NCI-H2196 treated with DMSO at 0.1 percent for 48 hours (cell line): ENCODE measurements at regions not wholly inside any gene's neighbourhood (a gene's known extent, or its start where the extent isn't known, plus 50 kb on each side); places are given as distances from the start of the nearest gene placed in this dataset.
"Not testable (repeated sequence)": the region's sequence is repeated elsewhere in the genome, so short reads cannot be mapped to it uniquely, and the experiment has no call there.

ENCODE experiments used
- DNase-seq: peaks from one replicate; lab custom pipeline; 2025; ENCODE audit not compliant: unreplicated experiment; lab: John Stamatoyannopoulos, UW

DNA sequence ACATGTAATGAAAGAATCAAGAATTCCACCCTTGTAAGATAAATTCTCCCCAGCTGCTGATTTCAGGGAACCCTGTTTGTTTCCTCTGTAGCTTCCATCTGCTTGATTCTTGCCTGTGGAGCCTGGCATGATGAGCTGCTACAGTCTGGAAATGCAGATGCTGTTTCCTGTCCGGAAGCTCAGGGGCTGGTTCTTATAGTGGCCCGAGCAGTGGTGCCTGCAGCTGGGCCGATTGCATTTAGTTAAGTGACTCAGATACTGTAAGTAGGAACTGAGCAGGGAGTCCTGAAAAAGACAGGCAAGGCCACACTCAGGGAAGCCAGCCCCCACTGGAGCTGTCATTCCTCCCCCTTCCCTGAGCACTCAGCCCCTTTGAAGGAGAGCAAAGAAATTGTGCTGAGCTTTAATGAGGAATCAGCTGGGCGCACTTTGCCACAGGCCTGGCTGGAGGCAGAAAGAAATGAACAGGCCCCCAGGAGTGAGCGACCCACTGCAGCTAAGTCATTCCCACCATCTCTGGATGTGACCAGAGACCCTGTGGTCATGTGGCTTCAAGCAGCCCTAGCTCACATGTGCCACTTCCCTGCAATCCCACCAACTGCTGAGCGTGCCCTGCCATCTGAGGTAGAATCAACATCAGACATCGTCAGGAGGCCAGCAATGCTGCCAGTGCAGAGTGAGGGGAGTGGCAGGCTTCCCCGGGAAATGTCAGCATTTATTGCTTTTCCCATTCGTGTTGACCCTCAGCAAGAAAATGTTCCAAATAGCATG lies 206.0 kb upstream of the WWC1 start:
- DNase-seq: no peak

DNA sequence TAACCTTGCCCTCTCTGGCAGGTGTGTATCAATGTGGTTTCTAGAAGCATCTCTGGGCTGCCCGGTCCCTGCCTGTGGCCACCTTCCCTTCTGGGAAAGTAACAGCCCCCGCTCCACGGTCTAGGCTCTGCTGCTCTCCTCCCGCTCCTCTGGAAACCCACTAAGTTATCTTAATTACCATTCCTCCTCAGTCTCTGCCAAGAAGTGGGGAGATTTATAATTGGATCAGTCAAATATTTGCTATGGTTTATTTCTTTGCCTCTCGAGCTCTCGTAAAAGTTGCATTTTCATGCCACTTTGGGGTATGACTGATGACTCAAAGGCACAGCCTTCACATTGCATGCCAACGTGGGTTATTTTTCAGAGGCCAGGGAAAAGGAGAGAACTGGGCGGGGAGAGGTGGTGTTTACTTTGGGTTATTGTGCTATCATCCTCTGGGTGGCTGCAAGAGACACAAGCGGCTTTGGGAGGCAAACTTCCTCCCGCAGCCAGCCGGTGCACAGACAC lies 205.3 kb upstream of the WWC1 start:
- DNase-seq: no peak

DNA sequence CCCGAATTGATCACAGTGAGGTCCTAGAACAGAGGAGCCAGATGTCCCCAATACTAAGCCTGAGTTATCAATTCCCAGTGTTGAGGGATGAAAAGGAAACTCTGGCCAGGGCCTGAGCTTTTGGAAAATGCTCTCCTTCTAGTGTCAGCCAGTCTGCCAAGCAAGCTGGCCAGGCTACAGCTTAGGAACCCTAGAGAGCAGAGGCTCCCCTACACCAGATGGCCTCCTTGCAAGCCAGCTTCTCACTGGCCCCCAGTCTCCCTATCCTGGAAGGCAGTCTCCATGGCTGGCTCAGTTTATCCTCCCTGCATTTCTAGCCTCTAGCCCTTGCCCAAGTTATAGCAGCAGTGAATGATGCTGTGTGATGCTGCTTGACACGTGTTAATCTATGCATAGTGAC lies 204.7 kb upstream of the WWC1 start:
- DNase-seq: no peak

DNA sequence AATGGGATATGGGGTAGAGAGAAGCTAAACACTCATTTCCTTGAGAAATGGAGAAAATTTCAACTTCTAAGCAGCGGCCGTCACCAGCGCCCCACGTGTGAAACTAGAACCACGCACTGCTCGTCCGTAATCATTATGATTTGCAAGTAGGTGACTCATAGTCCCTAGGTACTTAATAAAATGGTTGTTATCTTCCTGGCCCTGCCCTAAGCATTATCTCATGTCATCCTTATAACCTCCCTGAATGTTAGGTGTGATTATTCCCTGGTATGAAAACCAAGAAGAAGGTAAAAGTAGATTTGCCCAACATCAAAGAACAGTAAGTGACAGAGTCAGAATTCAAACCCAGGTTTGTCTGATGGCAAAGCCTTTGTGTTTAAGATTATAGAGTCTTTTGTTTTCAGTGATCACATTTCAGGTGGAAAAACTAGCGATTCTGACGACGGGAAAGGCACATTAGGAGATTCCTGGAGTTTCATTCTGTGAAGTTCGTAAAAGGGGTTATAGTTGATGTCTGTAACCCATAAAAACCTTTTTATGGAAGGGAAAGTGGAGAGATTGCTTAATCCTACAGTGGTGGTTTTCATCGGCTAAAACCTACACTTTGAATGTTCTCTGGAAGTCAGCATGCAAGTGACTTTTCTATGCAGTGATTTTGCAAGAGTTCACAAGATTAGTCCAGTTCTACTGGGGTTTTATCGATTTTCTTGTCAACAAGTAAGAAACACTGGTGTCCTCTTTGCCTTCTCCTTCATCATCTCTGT lies 202.9 kb upstream of the WWC1 start:
- no peak for DNase-seq

DNA sequence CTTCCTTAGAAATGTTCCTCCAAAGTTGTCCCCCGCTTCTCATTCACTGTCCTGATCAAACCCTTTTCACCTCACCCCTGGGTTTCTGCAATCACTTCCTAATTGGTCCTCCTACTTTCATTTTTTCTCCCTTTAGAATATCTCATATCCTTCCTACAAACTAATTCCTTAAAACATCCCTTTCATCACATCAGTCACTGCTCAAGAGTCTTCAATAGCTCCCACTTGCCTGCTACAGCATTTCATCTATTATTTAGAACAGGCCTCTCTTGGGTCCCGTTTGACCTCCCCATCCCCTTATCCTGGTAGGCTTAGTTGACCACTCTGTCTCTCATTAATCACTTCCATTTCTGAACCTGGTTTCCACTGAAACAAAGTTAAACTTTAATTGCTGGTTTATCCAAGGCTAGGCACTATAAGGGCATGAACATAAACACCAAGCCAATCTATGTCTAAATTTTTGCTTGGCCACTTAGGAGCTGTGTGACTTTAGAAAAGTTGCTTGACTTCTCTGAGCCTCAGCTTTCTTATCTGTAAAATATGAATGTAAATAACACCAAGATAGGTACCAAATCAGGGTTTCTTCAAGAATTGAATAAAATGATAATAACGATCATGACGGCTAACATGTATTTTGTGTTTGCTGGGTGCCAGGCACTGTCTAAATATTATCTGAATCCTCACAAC lies 202.1 kb upstream of the WWC1 start:
- no peak for DNase-seq

DNA sequence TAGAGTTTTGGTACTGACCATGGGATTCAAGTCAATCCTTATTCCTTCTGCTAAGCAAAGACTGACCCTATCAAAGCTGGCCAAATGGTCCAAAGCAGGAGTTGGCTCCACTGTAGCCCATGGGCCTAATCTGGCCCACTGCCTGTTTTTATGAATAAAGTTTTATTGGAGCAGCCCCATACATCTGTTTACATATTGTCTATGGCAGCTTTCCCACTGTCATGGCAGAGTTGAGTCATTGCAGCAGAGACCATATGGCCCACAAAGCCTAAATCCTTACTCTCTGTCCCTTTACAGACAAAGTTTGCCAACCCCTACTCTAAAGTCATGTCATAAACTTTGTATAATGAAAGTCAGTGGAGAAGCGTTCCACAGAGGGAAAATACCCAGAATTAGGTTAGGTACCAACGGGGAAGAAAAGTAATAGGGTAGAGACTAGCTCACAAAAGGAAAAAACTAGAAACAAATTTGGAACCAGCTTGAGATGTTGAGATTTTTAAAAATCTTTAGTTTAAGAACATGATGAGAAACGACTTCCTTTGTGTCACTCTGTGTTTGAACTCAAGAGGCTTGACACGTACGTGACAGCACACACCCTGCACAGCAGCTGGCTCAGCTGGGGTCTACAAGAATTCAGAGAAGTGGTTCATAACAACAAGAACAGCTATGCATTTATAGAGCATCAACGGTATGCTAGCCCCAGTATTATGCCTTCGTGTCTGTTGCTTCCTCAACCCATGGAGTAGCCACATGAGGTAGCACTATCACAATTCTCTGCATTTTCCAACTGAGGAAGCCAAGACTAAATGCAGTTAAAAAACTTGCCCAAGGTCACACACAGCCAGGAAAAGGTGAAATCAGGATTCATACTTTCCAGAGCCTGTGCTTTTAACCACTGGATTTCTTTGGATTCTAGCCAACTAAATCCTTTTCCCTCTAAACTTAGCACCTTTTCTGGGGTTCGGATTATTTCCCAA lies 198.9 kb upstream of the WWC1 start:
- no peak for DNase-seq

DNA sequence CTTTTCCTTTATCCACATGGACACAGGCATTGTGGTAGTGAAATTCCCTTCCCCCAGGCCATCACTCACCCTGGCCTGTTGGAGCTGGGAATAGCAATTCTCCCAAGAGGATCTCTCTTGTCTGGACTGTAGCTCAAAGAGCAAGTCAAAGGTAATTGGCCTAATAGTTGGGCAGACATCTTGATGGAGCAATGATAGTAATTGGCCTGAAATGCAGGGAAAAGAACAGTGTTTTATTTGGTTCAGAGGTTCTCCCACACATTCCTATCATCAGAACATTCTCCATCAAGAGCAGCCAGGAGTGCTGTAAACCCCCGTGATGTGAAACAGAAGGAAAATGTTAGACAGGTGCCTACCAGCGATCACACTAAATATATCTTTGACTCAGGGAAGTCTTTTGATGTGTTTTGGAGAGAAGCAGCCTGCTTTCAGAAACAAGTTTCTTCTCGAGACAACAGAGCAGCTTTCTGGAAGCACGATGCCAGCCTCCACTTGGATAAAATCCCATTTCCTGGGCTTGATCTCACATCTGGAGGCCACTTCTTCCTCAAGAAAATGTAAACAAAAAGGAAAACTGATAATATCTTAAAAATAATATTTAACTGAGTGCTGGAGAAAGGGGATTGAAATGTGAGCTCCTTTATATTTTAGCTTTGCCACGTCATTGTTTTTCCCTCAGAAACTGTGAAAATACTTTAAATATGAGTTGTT lies 198.1 kb upstream of the WWC1 start:
- no peak for DNase-seq

DNA sequence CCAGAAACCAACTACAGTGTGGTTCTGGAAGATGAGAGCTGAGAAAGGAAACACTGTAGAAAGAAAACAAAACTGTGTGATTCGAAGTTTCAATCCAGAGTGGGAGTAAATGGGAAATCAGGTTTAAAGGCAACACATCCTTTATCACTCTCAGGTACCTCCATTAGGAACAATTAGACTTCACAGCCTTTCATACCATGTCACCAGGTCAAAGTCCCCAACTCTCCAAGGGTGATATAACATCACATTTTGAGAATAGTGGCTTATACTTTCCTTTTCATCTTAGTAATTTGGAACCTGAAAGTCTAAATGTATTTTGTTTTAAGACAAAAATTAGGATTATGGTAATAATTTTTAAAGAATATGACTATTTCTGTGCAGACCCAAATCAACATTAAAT lies 194.9 kb upstream of the WWC1 start:
- DNase-seq: no peak

DNA sequence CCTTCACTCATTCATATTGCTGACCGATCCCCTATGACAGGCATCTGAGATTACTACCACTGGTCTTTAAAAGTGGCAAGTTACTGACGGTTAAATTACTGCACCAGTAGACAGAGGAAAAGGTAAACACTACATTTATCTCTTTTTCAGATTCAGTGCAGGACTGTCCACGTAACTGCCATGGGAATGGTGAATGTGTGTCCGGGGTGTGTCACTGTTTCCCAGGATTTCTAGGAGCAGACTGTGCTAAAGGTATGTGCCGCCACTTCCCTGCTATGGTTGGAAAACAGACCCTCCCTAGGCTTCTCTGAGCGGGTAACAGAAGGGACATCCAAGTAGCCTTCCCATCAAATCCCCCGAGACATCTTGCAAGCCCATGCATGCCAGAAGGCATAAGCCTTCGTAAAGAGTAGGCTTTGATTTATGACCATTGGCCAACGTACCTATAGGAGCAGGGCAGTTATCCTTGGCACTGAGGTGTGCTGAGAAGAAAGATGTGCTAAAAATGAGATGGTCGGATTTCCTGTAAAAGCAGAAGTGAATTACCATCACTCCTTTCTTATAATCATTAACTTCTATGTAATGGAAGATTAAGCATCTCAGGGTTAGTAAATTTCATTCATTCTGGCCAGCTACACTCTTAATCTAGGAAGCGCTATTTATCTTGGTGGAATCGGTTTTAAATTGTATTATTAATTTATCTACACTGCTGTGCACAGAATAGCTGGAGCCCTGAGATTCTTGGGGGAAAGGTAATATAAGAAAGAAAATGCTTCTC lies 193.4 kb upstream of the WWC1 start:
- DNase-seq: no peak

DNA sequence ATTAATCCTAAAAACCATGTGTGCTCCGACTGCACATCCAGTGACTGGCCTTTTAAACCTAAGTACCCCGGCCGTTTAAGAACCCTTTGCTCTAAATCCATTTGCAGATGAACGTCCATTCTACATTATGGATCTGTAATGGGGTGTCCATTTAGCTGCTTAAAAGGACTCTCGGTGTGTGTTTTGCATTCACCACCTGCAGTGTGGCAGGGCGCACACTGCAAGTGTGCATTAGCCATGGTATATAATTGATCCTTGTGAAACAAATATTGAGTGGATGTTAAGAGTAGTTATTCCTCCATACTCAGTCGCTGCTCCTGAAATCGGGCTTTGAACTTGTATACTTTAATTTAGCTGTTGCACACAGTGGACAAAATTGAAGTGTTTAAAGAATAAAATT lies 190.1 kb upstream of the WWC1 start:
- no peak for DNase-seq

DNA sequence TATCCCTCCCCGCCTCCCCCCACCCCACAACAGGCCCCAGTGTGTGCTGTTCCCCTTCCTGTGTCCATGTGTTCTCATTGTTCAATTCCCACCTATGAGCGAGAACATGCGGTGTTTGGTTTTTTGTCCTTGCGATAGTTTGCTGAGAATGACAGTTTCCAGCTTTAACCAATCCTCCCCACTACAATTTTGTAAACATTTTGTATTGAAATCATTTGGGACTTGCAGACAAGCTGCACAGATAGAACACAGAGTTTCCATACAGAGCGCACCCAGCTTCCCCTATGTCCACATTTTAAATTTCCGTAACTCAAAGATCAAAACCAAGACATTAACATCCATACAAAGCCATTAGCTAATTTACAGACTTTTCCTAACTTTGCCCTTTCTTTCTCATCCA lies 188.4 kb upstream of the WWC1 start:
- DNase-seq: not testable (repeated sequence)

DNA sequence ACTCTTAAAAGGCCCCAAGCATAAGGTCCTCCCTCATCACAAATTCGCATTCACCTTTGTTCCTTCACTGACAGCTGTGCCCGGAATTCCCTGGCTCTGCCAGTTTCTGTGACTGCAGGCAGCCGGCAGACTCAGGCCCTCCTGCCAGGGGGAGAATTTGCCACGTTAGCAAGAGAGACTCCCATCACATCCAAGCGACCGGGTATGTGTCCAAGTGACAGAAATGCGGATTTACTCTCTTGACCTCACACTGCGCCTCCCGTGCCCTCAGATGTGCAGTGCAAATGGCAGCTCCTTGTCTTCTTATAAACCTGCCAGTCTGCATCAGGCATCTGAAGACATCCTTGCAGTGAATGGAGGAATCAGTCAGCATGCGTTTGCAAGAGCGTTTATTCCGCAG lies 187.1 kb upstream of the WWC1 start:
- DNase-seq: no peak

DNA sequence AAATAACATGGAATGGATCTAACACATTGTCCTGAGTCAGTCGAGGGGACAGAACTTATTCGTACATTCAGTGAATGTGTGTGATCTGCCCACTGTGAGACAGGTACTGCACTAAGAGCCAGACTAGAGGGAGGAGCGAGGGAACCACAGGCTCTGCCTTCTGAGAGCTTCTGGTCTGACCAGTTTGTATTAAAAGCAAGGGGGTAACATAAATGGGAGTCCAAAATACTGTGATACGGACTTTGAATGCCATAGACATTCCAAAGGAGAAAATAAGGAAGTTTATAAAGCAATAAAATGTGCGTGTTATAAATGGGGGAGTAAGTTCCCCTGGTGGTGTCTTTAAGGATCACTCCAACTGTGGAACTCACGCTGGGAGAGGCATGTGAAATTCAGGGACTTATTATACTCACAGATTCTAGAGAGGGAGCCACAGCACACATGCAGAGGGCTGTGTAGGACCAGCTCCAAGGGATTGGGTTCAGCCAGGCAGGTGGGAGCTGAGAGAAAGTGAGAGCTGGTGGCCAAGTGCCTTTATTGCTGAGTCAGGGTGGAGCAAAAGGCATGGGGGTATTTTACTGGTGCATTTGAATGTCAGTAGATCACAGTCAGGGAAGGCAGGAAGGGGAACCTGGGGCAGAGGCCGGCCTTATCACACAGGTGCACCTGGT lies 186.5 kb upstream of the WWC1 start:
- DNase-seq: no peak

DNA sequence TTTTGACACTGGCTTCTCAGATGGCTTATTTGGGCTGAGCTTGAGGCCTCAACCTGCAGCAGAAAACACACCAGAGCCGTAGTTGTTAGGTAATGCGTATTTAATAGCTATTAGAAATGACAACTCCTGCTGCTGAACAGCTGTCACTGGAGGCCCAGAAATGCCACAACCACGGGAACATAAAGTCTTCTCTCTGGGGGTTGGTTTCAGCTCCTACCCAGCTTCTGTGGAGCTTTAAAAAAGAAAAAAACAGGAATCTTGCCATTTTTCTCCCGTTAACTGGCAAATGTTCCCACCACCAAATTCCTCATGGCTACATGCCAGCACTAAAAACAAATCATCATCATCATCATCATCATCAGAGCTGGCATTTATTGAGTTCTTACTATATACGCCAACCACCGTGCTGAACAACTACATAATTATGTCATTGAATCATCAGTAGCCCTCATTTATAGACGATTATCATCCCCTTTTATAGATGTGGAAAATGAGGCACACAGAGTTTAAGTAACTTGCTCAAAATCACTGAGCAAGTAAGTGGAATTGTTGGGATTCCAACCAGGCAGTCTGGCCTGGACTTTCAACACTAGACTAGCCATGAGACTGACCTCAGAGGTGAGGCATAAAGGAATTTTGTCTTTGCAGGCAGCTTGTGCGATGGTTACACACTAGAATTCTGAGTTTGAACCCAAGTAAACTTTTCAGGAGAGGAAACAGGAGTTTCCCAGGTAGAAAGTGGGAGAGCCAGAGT lies 185.3 kb upstream of the WWC1 start:
- DNase-seq: no peak

DNA sequence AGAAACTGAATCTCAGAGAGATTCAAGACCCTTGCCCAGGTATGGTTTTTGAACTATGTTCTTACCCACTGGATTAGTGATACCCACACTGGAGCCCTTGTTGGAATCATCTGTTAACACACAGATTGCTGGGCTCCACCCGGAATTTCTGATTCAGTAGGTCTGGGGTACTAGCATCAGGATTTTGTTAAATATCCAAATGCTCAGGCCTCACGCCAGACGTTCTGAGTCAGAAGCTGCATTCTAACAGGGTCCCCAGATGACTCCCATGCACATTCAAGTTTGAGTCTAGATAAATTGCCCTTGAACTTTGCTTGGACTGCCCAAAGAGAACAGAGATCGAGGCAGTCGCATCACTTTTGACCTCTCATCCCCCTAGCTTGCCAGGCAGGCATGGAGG lies 182.0 kb upstream of the WWC1 start:
- DNase-seq: no peak

DNA sequence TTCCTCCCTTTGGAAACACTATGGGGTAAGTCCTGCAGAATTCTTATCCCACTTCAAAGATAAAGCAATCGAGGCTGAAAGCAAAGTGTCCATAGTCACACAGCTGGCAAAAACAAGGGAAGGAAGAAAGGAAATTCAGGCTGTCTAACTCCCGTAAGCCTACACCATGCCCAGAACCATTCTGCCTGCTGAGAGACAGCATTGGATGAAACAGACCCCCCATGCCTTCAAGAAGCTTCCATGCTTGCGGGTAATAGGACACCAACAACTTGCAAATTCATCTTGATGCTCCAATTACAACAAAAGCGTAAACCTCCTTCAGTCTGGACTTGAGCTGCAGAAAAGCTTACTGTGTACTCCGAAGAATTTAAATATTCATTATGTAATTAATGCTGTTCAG lies 181.1 kb upstream of the WWC1 start:
- no peak for DNase-seq

DNA sequence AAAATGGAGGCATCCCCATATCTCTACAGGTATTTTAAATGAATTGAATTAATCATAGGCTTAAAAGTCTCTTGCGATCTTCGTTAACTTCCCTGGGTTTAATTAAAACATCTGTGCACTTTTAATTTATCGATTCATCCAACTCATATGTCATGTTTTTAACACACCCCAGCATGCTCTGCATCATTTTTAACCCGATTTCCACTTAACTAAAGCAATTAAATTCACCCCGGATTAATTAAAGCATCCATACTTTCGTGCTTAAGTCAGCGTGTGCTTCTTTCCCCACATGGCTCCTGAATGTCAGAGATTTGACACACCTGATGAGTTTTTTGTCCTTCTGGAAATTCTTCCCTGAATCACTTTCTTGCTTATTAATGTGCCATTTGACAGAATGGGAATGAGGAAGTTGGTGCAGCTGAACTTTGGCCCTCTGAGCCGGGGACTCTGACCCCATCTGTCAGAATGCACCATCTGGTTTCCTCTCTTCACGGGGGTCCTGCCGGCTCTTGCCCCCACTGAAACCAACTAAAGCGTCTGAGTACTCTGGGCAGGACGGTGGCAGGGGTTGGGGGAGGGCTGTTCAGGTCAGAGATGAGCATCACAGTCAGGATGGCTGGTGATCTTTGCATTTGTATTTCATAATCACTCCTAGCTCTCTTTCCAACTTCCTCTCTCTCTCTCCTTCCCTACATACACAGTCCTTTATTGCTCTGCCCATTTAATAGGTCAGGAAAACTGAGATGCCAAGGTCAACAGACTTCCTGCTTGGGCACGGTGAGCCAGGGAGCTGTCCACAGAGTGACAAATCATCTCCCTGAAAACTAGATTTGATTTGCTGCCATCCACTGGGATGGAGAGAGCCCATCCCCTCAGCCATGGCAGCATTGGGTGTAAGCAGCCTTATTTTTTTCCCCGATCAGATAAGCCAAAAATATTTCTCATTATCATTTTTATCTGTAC lies 180.3 kb upstream of the WWC1 start:
- DNase-seq: no peak
